Sigmoid colon (tissue), 6 donors: ENCODE measurements at regions not wholly inside any gene's neighbourhood (a gene's known extent, or its start where the extent isn't known, plus 50 kb on each side); places are given as distances from the start of the nearest gene placed in this dataset.

Experiments used
- DNase-seq: peaks from one replicate; pipeline ENCODE4 v3.0.0-alpha.2; 2019
- H3K27ac ChIP-seq, 4 donors: fragments of 200-600 bp; sonication (generic); one replicate each; pipeline ENCODE4 v1.5.1; 2016 to 2019; ENCODE audit warnings: mild to moderate bottlenecking in 1 of 4
- H3K27me3 ChIP-seq, 3 donors: fragments of 200-600 bp; sonication (generic); one replicate each; pipeline ENCODE4 v1.5.1; 2019; ENCODE audit warnings: mild to moderate bottlenecking in 1 of 3
- H3K36me3 ChIP-seq, 4 donors: fragments of 200-600 bp; sonication (generic); one replicate each; pipeline ENCODE4 v1.5.1; 2016 to 2019
- H3K4me1 ChIP-seq, 4 donors: fragments of 200-600 bp; sonication (generic); one replicate each; pipeline ENCODE4 v1.5.1; 2017 to 2019
- H3K4me3 ChIP-seq, 4 donors: fragments of 200-600 bp; sonication (generic); one replicate each; pipeline ENCODE4 v1.5.1; 2017 to 2019; ENCODE audit warnings: mild to moderate bottlenecking in 2 of 4, moderate library complexity in 1 of 4
- H3K9me3 ChIP-seq, 4 donors: fragments of 200-600 bp in 3 of 4; sonication (generic) in 3 of 4; one replicate each; pipeline versions ENCODE4 v1.5.1 to v1.6.1; 2013 to 2019
- CTCF ChIP-seq, 4 experiments: fragments of 450-650 bp in 3 of 4; fragments of 200-600 bp in 1 of 4; IDR thresholded peaks; one replicate each; pipeline ENCODE4 v1.5.1; 2016 to 2019; ENCODE audit warnings: antibody characterized with exemption in 4 of 4, mild to moderate bottlenecking in 3 of 4, moderate library complexity in 2 of 4
- EP300 ChIP-seq, 4 donors: sonication (generic); formaldehyde crosslinking; IDR thresholded peaks; one replicate each; pipeline ENCODE4 v1.6.1; 2017; ENCODE audit warnings: antibody characterized with exemption in 4 of 4
- POLR2A ChIP-seq, 2 donors: fragments of 450-650 bp; IDR thresholded peaks; one replicate each; pipeline ENCODE4 v1.6.1; 2016; ENCODE audit warnings: antibody characterized with exemption in 2 of 2, mild to moderate bottlenecking in 2 of 2, moderate library complexity in 2 of 2
- POLR2AphosphoS5 ChIP-seq, 4 donors: sonication (generic); formaldehyde crosslinking; IDR thresholded peaks; one replicate each; pipeline ENCODE4 v1.6.1; 2017; ENCODE audit warnings: antibody characterized with exemption in 4 of 4
- WGBS, 2 donors: extraction: QIAGEN DNeasy Blood & Tissue Kit; methylation state at CpG; one replicate each; pipeline ENCODE4 v1.1.7; 2013; 5-methylcytosine and 5-hydroxymethylcytosine counted together
- intact Hi-C: fragments of 100-400 bp; cut with DNase I; formaldehyde crosslinking; loops from one replicate; pipeline ENCODE4 v1.15.1; 2023
- donor health status: healthy with polysubstance abuse.
- donor health status: healthy.

DNA sequence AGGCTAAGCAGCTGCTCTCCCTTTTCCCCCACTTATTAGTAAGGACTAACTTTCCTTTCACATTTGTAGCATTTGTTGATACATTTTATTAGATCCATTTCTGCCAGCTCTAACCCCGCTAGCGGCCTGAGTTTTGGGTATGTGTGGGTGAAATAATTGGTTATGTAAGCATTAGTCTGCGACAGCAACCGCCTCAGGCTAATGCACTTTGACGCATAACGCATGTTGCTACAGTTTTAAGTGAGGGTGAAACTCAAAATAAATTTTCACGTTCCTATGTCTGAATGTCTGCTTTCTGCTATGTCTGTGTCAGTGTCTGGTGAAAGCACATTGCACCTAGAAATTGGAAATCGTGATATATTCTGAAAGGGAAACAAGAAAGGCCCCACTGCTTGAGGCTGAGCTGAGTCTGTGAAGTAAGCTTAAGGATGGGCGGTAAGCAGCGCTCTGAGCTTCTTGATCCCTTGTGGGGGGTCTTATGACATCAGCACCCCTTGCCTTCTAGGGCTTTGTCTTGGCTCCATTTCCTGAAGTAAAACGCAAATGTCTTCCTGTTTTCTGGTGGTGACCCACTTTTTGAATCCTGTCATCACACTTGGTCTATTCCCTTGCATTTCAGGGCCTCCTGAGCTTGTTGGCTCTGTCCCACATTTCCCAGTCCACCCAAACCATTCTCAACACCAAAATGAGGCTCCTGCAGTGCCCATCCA lies 648.3 kb upstream of the ARGLU1 start:
- Histone ChIP-seq H3K36me3 (no peaks in the 10 kb centered on the region), H3K27me3 (no peaks in the 10 kb centered on the region), H3K4me3 (no peak overlapping the region), H3K4me1 (no peaks in the 10 kb centered on the region), H3K27ac (no peak overlapping the region), H3K9me3 (no peaks in the 10 kb centered on the region)
- no peak for TF ChIP-seq POLR2A (IDR thresholded peaks at IDR 0.05)
- TF ChIP-seq CTCF (IDR thresholded peaks at IDR 0.05), result no peak
- no peak for TF ChIP-seq POLR2AphosphoS5 (IDR thresholded peaks at IDR 0.05)
- TF ChIP-seq EP300 (IDR thresholded peaks at IDR 0.05), result no peak
- no peak for DNase-seq
- 79 to 89% methylated on average over 11 of the region's 11 CpGs for WGBS, 2 donors
- intact Hi-C loops, result no loop called here

- H3K27ac ChIP-seq, result no peak overlapping the region
- peak; percentile 74 for DNase-seq
- no peaks in the 10 kb centered on the region for H3K36me3 ChIP-seq
- TF ChIP-seq EP300 (IDR thresholded peaks at IDR 0.05) (no peak), CTCF (IDR thresholded peaks at IDR 0.05) (peak; percentile 10 to 73 (median 62)), POLR2AphosphoS5 (IDR thresholded peaks at IDR 0.05) (no peak)
- intact Hi-C loops, result loop anchor here (5.0 kb wide), 1 partner anchor 941 kb away; no protein-coding TSS in a partner anchor
- WGBS, 2 donors, result 2 to 8% methylated on average over 8 of the region's 8 CpGs
- H3K27me3 ChIP-seq, result no peaks in the 10 kb centered on the region
- no peak overlapping the region for H3K4me3 ChIP-seq
- peaks cover 0 to 8% (median 2%) of the 10 kb centered on the region in 4 donors for H3K4me1 ChIP-seq
- H3K9me3 ChIP-seq, result no peaks in the 10 kb centered on the region
Measured at GRCh38 chr13:107211073-107211472, 643.1 kb upstream of the ARGLU1 start.

- Histone ChIP-seq H3K9me3 (no peaks in the 10 kb centered on the region), H3K4me3 (peak overlapping the region in 1 of 4 donors; percentile 18), H3K27ac (no peak overlapping the region), H3K36me3 (no peaks in the 10 kb centered on the region), H3K27me3 (no peaks in the 10 kb centered on the region), H3K4me1 (peaks cover 0 to 8% (median 2%) of the 10 kb centered on the region in 4 donors)
- TF ChIP-seq EP300 (IDR thresholded peaks at IDR 0.05) (no peak), POLR2AphosphoS5 (IDR thresholded peaks at IDR 0.05) (no peak), CTCF (IDR thresholded peaks at IDR 0.05) (no peak), POLR2A (IDR thresholded peaks at IDR 0.05) (no peak)
- intact Hi-C loops, result loop anchor here (5.0 kb wide), 1 partner anchor 942 kb away; no protein-coding TSS in a partner anchor
- WGBS, 2 donors, result 11 to 54% methylated on average over 7 of the region's 7 CpGs
- DNase-seq, result no peak
Measured at GRCh38 chr13:107210723-107211030, 642.7 kb upstream of the ARGLU1 start.

DNA sequence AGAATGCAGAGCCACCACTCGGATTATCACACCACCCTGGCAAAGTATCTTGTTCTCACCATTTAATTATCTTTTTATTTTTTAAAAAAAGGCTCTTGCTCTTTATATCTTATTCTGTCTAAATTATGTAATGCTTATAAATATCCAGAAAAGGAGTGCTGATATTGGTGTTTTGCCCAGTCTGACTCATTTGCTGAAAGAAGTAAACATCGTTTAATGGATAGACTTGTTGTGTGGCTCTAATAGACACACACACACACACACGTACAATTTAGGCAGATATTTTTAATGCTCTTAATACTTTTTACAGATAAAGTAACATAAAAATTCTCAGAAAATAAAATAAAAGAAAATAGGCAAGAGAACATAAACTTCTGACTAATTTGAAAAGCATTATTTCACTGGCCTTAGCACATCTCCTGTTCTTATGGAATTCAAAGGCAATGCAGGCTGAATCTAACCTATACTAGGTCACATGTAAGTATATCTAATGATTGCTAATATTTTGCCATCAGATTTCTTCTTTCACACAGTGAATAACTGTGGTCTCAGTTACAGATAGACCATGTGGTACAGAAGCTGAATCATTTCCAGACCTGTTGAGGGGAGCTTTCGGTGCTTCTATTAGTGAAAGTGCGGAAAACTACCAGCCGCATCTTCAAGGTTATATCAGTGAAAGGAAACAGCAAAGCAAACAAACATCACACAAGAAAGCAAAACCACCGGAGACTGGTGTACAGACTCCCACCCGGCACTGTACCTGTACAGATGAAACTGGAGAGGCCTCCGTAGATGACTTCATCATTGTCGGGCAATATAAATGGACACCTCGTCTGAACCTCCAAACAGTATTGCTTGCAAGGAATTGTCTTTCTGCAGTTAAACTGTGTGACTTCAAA lies 642.1 kb upstream of the ARGLU1 start:
- 22 to 62% methylated on average over 11 of the region's 11 CpGs for WGBS, 2 donors
- intact Hi-C loops, result loop anchor here (5.0 kb wide), 1 partner anchor 942 kb away; no protein-coding TSS in a partner anchor
- Histone ChIP-seq H3K27me3 (no peaks in the 10 kb centered on the region), H3K9me3 (no peaks in the 10 kb centered on the region), H3K4me3 (peak overlapping the region in 1 of 4 donors; percentile 18), H3K4me1 (peaks cover 0 to 8% (median 2%) of the 10 kb centered on the region in 4 donors), H3K27ac (no peak overlapping the region), H3K36me3 (no peaks in the 10 kb centered on the region)
- no peak for TF ChIP-seq EP300 (IDR thresholded peaks at IDR 0.05)
- no peak for TF ChIP-seq POLR2A (IDR thresholded peaks at IDR 0.05)
- no peak for TF ChIP-seq POLR2AphosphoS5 (IDR thresholded peaks at IDR 0.05)
- no peak for TF ChIP-seq CTCF (IDR thresholded peaks at IDR 0.05)
- no peak for DNase-seq
